HG03159 (cell line): ENCODE measurements at regions not wholly inside any gene's neighbourhood (a gene's known extent, or its start where the extent isn't known, plus 50 kb on each side); places are given as distances from the start of the nearest gene placed in this dataset.
"Not testable (repeated sequence)": the region's sequence is repeated elsewhere in the genome, so short reads cannot be mapped to it uniquely, and the experiment has no call there.

Experiments used
- ATAC-seq: cut with Tn5 transposase; IDR thresholded peaks from one replicate; pipeline ENCODE4 v1.9.1; 2021; ENCODE audit warnings: mild to moderate bottlenecking, moderate library complexity; ENCODE audit not compliant: unreplicated experiment

DNA sequence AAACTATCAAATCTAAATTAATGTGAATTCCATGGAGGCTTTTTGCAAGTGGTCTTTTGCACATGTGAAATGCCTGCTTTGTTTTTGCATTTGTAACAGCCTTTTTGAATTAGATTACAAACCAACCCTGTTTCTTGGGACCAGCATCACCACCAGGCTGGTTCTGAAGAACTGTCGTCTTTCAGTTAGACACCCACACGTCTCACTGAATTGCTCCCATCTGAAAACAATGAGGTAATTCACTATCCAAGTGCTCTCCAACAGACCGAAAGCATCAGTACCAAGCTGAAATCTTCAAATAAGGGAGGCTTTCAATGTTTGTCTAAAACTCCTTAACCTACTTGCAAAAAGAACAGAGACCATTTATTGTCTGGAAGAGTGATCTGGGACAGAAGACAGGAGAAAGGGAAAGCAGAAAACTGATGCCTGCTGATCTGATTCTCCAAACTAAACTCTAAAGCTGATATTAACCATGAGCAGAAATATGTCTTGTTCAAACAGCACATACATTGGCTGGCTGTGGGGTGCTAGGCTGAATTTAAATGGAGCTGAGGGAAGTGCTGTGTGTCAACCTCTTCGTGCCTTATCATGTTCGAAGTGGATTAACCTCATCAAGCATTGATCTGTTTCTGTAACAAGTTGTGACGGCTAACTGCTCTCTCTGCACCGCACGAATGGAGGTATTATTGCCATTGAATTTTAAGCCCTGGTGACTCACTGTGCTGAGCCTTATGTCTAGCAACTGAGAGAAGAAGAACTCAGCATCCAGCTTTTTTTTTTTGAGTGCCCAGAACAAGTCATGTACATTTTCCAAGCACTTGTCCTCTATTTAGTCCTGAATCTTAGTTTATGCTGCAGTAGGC is 213.7 kb upstream of the P2RY1 start:
- no peak for ATAC-seq

DNA sequence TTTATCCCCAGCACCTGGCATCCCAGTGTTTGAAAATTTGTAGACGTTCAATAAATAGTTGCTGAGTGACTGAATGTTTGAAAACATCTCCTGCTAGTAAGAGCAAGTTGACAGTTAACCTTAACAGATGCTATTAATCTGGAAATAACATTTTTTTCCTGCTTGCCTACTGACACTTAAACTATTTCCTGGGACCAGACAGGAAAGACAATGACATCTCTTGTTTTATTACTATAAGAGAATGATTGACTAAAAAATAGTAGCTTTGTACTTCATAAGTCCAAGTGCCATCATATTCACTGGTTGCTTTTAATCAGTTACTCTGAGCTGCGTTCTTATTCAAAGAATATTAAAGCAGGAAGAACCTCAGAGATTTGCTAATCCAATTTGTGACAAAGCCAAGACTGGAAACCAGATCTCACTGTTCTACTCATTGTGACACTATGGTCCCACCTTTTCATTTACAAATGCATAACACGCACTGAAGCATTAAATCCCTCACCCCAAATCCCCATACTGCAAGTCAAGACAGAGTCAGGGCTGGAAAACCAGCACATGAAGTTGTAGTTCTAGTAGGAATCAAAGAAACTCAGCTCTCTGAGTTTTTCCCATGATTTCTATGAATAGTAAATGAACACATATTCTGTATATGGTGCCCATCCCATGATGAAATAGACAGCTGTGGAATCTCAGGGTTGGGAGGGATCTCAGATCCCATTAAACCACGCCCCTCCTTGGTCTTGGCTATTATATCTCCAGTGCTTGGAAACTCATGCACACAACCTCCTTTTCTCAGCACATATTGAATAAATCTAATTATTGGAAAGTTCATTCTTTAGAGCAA is 212.7 kb upstream of the P2RY1 start:
- no peak for ATAC-seq

DNA sequence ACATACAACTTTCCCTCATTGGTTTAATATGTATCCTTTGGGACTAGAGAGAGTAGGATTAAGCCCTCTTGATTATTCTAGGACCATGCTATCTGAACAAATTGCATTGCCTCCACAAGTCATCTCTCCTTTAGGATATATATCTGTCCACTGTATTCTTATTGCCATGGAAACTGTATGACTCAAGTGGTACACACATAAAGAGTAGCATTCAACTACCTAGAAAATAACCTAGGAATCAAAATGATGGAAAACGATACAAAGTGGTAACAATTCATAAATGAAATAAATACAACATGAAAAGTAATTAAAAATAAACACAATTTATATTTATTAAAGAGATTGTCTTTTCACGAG is 212.1 kb upstream of the P2RY1 start:
- ATAC-seq = no peak

DNA sequence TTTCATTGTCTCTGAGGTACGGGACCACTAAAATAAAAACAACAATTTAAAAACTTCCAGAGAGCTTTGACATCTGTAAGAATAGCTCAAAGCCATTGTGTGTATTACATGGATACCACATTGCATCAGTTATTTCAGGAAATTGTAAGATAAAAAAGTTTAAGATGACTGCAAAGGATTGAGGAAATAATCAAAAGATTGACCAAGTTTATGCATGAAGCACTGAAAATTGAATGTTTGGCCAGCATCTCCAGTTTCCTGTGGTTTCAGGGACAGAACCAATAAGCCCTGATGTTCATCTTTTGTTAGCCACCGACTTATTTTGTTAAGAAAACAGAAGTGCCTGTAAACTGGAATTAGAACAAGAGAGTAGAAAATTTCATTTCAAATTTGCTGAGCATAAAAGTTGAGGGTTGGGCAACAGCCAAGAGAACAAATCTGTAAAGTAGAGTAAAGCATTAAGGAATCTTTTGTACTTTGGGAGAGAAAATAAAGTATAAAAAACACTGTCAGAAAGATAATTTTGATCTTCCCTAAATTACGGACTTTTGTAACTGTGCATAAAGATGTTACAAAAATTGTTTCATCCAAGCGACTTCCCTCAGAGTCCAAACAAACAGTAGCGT is 211.5 kb upstream of the P2RY1 start:
- no peak for ATAC-seq

DNA sequence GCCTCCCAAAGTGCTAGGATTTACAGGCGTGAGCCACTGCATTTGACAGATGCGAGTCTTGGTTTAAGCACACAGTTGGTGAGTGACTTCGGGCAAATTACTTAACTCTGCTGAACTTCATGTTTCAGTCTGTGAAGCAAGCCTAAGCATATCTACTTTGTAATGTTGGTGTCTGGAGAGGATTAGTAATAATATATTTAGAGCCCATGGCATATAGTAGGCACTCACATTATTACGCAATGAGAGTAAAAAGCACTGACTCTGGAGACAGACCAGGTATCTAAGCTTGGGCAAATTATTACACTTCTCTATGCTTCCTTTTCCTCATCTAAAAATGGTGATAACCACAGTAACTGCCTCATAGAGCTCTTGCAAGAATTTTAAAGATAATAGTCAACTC is 208.7 kb upstream of the P2RY1 start:
- ATAC-seq = no peak

DNA sequence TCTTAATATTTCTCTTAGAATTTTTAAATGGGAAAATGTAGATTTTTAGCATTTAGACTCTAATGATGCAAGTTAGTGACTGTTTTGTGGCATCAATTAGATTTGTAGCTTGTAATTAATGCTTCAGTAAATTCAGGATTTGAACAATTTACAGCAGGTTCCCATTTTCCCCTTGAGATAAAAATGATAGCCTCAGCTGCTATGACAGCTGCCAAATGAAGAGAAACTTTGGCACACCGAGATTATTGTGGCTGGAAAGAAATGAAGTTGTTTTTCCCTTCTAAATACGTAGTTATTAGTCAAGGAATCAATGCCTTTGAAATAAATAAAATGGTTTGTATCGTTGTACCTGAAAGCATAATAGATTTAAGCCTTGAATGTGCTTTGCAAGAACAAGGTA is 206.4 kb upstream of the P2RY1 start:
- ATAC-seq = no peak

DNA sequence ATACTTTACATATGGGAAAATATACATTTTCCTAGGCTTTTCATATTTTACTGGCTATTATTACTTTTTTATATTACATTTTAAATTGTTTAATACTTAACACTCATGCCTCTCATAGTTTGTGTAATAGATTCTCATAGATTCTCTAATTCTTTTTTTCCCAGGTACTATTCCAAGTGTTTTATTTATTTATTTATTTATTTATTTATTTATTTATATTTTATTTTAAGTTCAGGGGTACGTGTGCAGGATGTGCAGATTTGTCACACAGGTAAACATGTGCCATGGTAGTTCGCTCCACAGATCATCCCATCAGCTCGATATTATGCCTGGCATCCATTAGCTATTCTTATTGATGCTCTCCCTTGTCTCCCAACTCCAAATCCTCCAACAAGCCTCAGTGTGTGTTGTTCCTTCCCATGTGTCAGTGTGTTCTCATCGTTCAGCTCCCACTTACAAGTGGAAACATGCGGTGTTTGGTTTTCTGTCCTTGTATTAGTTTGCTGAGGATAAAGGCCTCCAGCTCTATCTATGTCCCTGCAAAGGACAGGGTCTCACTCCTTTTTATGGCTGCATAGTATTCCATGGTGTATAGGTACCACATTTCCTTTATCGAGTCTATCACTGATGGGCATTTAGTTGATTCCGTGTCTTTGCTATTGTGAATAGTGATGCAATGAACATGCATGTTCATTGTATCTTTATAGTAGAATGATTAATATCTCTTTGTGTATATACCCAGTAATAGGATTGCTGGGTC is 205.4 kb upstream of the P2RY1 start:
- no peak for ATAC-seq

DNA sequence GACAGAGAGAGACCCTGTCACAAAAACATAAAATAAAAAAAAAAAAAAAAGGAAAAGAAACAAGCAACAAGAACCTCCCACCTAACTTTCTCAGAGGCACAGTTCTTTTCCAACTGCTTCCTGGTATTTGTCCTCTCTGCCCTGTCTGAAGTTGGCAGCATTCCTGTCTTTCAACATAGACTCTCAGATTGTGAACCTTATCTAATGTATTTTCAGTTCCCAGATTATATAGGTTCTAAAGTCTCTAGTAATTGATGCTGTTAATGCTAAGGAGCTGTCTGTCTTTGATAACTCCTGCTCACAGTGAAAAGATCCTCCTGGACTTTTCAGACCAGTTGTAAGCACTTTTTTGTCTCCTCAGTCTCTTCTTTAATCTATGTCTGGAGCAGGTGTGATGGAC is 199.5 kb upstream of the P2RY1 start:
- no peak for ATAC-seq

DNA sequence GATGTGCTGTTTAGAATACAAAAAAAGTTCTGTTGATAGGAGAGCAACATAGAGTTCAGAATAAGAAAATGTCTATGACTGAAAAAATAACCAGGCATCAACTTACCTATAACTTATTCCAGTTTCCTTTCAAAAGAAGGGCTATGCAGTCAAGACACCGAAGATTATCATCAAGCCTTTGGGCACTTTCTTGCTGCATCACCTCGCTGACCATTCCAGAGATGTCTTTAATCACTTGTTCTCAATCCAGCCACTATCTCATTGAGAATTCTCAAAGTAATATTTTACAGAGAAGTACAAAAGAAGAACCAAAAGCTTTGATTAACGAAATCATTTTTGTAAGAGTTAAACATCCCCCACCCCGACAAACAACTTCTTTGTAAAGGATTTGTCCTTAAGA is 198.3 kb upstream of the P2RY1 start:
- ATAC-seq = no peak

DNA sequence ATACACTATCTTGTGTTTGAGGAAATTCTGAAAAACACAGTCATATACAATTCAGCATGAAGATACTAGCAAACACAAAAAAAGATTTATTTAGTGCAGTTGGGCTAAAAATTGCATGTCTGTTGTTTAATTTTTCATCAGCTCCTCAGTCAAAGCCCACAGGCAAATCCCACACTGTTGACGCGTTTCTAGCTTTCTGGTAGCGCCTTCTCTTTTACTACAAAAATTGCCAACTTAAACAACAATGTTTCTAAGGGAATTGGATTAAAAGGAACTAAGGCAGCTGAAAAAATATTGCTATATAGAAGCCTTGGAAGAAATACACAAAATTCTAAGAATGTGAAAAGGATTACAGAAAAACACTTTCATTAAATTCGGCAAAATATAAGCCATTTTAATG is 196.7 kb upstream of the P2RY1 start:
- no peak for ATAC-seq

DNA sequence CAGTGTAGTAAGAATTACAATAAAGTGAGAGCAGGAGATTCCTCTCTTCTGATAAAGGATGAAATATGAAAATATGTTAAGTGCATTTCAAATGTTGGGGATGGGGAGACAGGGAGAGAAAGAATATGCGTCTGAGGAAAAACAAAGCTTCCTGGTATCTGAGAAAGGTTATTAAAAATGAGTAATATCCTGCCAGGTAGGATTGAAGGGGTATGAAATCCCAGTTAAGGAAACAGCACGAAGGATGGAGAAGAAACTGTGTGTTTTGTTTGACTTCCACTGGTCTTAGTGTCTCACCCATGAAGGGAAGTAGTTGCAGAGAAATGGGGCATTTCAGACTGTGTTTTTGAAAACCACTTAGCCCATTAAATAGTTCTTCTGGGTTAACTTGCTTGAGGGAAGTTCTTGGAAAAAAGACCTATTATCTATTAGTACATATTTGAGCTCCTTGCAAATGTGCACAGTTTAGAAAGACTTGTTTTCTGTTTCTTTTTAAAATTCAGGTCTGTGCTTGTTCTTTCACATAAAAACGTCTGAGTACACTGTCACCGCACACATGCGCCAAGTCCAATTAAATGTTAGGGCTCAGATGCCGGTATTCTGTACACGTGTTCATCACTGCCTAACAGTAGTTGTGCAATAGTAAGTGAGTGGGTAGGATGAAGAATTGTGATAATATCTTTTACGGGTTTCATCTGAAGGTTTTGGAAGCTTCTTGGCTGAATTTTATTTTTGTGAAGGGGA is 196.1 kb upstream of the P2RY1 start:
- ATAC-seq = no peak

DNA sequence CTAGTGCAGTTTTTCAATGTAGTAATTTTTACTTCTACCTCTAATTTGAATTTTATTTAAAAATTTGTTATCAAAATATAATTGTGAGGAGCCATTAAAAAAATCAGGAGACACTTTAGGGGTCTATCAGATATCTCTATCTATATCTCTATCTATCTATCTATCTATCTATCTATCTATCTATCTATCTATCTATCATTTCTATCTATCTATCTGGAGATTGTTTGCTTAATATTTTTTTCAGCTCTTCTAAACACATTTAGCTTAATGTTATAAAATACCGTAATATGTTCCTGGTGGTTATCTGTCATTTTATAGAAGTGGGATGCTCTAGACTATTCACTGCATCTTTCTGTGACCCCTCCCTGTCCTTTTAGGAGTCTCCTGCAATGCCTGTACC is 193.7 kb upstream of the P2RY1 start:
- ATAC-seq = no peak

DNA sequence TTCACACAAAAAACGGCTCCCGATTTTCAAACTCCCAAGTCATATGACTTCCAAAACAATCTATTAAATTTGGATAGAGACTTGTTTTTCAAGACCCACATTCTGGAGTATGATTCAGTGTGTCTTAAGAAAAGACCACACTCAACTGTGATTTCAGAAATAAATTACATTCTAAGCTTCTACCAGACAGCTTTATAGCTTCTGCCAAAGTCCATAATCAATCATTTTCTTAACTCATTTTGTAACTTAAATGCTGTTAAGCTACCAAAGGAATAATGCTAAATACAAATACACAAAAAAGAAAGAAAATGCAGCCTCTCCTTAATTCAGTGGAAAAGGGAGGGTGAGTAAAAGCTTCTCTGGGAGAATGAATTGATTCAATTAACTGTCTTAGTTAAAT is 192.3 kb upstream of the P2RY1 start:
- no peak for ATAC-seq

DNA sequence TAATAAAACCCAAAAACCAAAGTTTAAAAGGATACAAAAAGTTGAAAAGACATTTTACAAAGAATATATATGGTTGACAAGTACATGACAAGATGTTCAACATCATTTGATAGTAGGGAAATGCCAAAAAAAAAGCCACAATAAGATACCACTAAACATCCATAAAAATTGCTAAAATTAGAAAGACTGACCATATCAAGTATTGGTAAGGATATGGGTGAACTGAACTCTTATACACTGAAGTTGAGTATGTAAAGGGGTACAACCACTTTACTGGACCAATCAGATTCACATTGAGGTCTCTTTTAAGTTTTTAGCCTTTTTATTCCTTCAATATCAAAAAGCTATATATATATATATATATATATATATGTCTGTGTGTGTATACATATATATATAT is 190.5 kb upstream of the P2RY1 start:
- ATAC-seq = no peak

DNA sequence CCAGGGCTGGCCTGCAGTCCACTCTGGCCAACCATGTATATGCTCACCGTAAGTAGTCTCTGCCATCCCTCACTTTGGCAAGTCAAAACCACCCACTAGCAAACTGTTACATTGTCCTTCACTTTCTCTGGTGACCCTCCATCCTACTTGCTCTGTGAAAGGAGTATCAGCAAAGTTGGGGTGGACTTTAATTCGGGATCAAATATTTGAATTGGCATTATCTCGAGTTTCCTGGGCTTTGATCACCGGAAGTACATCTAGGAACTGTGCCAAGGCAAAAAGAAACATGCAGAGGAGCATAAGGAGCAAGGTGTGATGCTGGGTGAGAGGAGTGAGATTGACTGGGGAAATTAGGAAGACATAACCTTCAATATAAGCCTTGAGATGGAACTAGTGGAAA is 188.9 kb upstream of the P2RY1 start:
- ATAC-seq = no peak

DNA sequence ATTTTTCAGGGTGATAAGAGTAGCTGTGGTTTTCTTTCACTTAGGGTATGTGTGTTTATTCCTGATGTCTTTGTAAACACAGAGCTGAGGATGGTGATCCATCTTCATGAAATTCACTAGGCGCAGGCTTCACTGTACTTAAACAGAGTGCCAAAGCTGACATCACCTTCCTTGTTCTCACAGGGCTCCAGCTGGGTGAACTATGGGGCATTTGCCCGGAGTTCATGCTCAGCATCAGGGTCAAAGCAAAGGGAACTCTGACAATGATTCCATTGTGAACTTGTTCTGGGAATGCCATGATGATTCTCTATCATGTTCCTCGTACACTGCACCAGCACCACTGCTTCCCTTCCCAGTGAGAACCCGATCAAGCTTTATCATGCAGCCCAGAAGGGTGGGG is 184.8 kb upstream of the P2RY1 start:
- no peak for ATAC-seq

DNA sequence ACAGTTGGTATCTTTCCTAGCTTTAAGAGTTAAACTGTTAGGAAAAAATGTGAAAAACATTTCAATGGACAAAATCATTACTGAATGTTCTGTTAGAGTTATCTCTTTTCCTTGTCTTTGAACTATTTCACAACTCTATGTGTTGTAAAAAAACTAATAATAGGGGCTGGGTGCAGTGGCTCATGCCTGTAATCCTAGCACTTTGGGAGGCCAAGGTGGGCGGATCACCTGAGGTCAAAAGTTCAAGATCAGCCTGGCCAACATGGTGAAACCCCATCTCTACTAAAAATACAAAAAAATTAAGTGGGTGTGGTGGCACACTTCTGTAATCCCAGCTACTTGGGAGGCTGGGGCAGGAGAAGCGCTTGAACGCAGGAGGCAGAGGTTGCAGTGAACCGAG is 184.0 kb upstream of the P2RY1 start:
- ATAC-seq = not testable (repeated sequence)

DNA sequence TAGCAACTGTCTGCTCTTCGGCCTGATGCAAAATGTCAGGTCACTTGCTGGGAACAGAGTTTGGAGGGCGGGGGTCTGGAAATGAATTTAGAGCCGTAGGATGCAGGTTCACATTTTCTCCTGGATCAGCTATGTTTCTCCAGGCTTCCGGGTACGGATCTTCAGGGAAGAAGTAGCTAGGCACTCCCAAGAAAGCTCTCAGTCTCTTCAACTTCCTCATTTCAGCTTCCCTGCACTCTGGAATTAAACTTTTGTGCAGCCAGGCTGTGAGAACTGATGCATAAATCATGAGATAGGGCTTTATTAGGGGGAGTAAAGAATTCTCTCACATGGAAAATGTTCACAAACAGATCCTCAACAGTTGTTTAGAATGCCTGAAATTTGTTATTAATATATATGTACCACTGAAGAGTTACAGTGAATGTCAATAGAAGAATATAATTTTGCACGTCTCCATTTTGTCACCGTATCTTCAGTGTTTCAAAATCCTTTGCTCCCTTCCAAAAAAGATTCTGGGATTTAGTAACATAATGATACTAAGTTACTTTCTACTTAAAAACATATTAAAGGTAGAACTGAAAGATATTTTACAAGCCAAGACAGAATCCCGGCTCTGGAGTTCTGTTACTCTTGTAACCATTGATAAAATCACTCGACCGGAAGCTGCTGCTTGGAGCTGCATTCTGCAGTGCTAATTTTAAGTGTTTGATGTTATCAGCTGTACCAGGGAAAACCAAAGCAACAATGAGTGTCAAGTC is 178.5 kb upstream of the P2RY1 start:
- ATAC-seq = no peak

DNA sequence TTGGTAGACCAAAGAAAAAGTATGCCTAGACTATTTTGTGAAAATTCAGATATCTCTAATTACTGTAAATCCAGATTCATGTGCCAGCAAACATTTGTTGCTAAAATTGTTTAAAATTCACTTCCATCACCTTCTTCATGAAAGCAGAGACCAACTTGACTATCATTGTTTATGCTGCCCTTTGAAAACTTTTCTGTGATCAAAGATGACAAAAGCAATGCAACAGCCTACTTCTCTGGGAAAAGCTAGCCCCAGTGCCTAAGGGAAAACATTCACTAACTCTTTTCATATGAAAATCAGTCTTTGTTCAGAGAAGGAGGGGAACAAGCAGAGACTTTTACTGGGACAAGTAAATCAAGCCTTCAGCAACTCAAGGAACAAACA is 178.0 kb upstream of the P2RY1 start:
- ATAC-seq = no peak
